ENCODE measurements at regions not wholly inside any gene's neighbourhood (a gene's known extent, or its start where the extent isn't known, plus 50 kb on each side); places are given as distances from the start of the nearest gene placed in this dataset.

GRCh38 chr20:52828199-52828598, 144.0 kb upstream of the TSHZ2 start:
- DNase-seq (no peak), ATAC-seq (ENCODE audit: insufficient read depth, low read depth) (no peak)
- H3K36me3 ChIP-seq (ENCODE audit: insufficient read depth, low read length) = no peaks in the 10 kb centered on the region
- no peaks in the 10 kb centered on the region for H3K9me3 ChIP-seq (ENCODE audit: insufficient read depth, low read length, severe bottlenecking)
- no peak overlapping the region for H3K9ac ChIP-seq (ENCODE audit: low read depth, low read length)
- no peaks in the 10 kb centered on the region for H3K79me2 ChIP-seq (ENCODE audit: insufficient read depth, low read length)
- no peak overlapping the region for H3K4me3 ChIP-seq (ENCODE audit: low read depth in 1 of 2, low read length in 2 of 2)
- H3K27ac ChIP-seq (ENCODE audit: low read length) = no peak overlapping the region
- TF ChIP-seq CTCF (IDR thresholded peaks at IDR 0.05; ENCODE audit: borderline replicate concordance, extremely low read depth, low read length, poor library complexity, severe bottlenecking) (no peak), EZH2 (IDR thresholded peaks at IDR 0.05; ENCODE audit: borderline replicate concordance, low read depth, low read length, severe bottlenecking) (no peak)
- no peaks in the 10 kb centered on the region for H4K20me1 ChIP-seq (ENCODE audit: insufficient read depth, low read length)
- H2AFZ ChIP-seq (ENCODE audit: low read depth, low read length) = no peak overlapping the region
- H3K4me2 ChIP-seq (ENCODE audit: insufficient read depth, low read length) = no peak overlapping the region
- H3K4me1 ChIP-seq (ENCODE audit: insufficient read depth, low read length) = no peaks in the 10 kb centered on the region
- no peaks in the 10 kb centered on the region for H3K27me3 ChIP-seq (ENCODE audit: insufficient read depth, low read length, poor library complexity)

- Histone ChIP-seq H3K79me2 (ENCODE audit: insufficient read depth, low read length) (no peaks in the 10 kb centered on the region), H3K27me3 (ENCODE audit: insufficient read depth, low read length, poor library complexity) (no peaks in the 10 kb centered on the region), H3K36me3 (ENCODE audit: insufficient read depth, low read length) (no peaks in the 10 kb centered on the region), H3K4me3 (ENCODE audit: low read depth in 1 of 2, low read length in 2 of 2) (no peak overlapping the region), H2AFZ (ENCODE audit: low read depth, low read length) (no peak overlapping the region), H3K4me1 (ENCODE audit: insufficient read depth, low read length) (no peaks in the 10 kb centered on the region), H3K9ac (ENCODE audit: low read depth, low read length) (no peak overlapping the region), H3K9me3 (ENCODE audit: insufficient read depth, low read length, severe bottlenecking) (no peaks in the 10 kb centered on the region), H4K20me1 (ENCODE audit: insufficient read depth, low read length) (no peaks in the 10 kb centered on the region), H3K4me2 (ENCODE audit: insufficient read depth, low read length) (no peak overlapping the region), H3K27ac (ENCODE audit: low read length) (no peak overlapping the region)
- ATAC-seq (ENCODE audit: insufficient read depth, low read depth) = no peak
- TF ChIP-seq EZH2 (IDR thresholded peaks at IDR 0.05; ENCODE audit: borderline replicate concordance, low read depth, low read length, severe bottlenecking) (no peak), CTCF (IDR thresholded peaks at IDR 0.05; ENCODE audit: borderline replicate concordance, extremely low read depth, low read length, poor library complexity, severe bottlenecking) (no peak)
- DNase-seq = no peak
Measured at GRCh38 chr20:52826722-52827121, 145.4 kb upstream of the TSHZ2 start.

- DNase-seq (no peak), ATAC-seq (ENCODE audit: insufficient read depth, low read depth) (no peak)
- H2AFZ ChIP-seq (ENCODE audit: low read depth, low read length) = no peak overlapping the region
- no peak overlapping the region for H3K4me2 ChIP-seq (ENCODE audit: insufficient read depth, low read length)
- H3K27me3 ChIP-seq (ENCODE audit: insufficient read depth, low read length, poor library complexity) = no peaks in the 10 kb centered on the region
- TF ChIP-seq EZH2 (IDR thresholded peaks at IDR 0.05; ENCODE audit: borderline replicate concordance, low read depth, low read length, severe bottlenecking) (no peak), CTCF (IDR thresholded peaks at IDR 0.05; ENCODE audit: borderline replicate concordance, extremely low read depth, low read length, poor library complexity, severe bottlenecking) (no peak)
- H4K20me1 ChIP-seq (ENCODE audit: insufficient read depth, low read length) = no peaks in the 10 kb centered on the region
- H3K36me3 ChIP-seq (ENCODE audit: insufficient read depth, low read length) = no peaks in the 10 kb centered on the region
- no peaks in the 10 kb centered on the region for H3K79me2 ChIP-seq (ENCODE audit: insufficient read depth, low read length)
- no peak overlapping the region for H3K9ac ChIP-seq (ENCODE audit: low read depth, low read length)
- H3K9me3 ChIP-seq (ENCODE audit: insufficient read depth, low read length, severe bottlenecking) = no peaks in the 10 kb centered on the region
- no peak overlapping the region for H3K4me3 ChIP-seq (ENCODE audit: low read depth in 1 of 2, low read length in 2 of 2)
- H3K4me1 ChIP-seq (ENCODE audit: insufficient read depth, low read length) = no peaks in the 10 kb centered on the region
- H3K27ac ChIP-seq (ENCODE audit: low read length) = no peak overlapping the region
Measured at GRCh38 chr20:52826321-52826720, 145.8 kb upstream of the TSHZ2 start.
